GM18517 (cell line): ENCODE measurements at regions not wholly inside any gene's neighbourhood (a gene's known extent, or its start where the extent isn't known, plus 50 kb on each side); places are given as distances from the start of the nearest gene placed in this dataset.
A peak's percentile ranks its signal among the peaks of the same experiment; 100 is the strongest.
"Not testable (repeated sequence)": the region's sequence is repeated elsewhere in the genome, so short reads cannot be mapped to it uniquely, and the experiment has no call there.

ENCODE experiments used
- ATAC-seq: cut with Tn5 transposase; IDR thresholded peaks from one replicate; pipeline ENCODE4 v1.9.1; 2021; ENCODE audit warnings: mild to moderate bottlenecking, moderate library complexity; ENCODE audit not compliant: unreplicated experiment

DNA sequence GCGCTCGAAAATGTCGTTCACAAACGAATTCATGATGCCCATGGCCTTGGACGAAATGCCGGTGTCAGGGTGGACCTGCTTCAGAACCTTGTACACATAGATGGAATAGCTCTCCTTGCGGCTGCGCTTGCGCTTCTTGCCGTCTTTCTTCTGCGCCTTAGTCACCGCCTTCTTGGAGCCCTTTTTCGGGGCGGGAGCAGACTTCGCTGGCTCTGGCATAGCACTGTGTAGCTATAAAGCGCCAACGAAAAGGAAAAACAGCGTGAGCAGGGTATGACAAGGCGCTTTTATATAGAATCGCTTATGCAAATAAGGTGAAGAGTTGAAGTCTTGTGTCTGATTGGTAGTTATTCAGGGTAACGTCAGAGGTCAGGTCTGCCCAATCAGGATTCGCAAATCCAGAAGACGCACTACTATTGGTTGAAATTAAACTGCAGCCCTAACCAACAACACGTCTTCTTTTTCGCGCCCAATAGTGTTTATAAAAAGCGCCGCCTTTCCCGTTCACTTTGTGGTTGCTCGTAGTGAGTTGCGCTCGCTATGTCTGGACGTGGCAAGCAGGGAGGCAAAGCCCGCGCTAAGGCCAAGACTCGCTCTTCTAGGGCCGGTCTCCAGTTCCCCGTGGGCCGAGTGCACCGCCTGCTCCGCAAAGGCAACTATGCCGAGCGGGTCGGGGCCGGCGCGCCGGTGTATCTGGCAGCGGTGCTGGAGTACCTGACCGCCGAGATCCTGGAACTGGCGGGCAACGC lies 114.8 kb upstream of the PRSS16 start:
- peak; percentile 78 for ATAC-seq

DNA sequence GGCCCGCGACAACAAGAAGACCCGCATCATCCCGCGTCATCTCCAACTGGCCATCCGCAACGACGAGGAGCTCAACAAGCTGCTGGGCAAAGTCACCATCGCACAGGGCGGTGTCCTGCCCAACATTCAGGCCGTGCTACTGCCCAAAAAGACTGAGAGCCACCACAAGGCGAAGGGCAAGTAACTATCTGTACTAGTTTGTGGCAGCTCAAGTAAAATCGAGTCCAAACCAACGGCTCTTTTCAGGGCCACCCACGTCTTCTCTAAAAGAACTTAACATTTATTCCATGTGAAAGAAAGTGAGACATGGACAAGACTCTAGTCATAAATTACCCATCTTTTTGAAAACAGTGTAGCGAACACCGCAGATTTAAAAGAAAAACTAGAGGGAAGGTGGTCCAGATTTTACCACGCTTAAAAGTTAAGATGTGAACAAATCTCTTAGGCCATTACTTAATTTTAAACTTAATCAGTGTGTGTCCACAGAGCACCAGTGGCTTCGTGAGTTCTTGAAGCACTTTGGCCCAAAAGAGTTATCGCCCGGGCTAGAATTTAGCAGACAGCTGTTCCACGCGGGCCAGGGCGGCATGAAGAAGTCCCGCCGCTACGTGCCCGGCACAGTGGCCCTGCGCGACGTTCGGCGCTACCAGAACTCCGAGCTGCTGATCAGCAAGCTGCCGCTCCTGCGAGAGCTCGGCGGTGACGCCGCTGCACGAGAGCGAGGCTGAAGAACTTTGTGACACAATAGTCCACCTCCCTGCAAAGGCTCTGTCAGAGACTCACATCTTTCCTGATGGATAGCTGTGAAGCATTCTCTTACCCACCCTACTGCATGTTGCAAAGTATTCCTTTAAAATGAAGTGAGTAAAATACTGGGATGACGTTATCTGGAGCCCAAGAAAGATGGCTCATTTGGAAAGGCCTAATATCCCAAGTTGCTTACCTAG lies 113.9 kb upstream of the PRSS16 start:
- ATAC-seq, result no peak

DNA sequence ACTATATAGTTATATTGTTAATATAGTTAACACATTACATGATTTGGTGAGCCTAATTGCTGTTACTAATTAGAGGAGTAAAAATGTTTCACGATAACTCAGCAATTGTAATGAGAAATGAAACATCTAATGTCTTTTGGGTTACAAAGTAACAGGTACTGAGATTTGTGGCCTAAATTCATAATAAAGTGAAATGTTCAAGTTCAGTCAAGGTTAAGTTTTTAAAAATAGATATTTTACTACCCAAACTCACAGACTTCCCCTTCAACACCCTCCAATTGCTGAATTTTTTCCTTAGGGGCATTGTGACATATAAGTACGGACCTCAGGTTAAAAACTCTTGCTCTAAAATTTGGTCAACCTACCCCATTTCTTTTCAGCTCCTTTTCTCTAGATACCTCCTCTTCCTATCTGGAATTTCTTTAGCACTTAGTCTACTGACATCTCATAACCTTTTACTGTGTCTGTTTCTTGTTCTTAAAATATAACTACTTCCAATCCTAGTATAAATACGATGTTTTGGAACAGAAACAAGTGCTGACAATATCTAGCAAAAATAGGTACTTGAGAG lies 112.3 kb upstream of the PRSS16 start:
- no peak for ATAC-seq

DNA sequence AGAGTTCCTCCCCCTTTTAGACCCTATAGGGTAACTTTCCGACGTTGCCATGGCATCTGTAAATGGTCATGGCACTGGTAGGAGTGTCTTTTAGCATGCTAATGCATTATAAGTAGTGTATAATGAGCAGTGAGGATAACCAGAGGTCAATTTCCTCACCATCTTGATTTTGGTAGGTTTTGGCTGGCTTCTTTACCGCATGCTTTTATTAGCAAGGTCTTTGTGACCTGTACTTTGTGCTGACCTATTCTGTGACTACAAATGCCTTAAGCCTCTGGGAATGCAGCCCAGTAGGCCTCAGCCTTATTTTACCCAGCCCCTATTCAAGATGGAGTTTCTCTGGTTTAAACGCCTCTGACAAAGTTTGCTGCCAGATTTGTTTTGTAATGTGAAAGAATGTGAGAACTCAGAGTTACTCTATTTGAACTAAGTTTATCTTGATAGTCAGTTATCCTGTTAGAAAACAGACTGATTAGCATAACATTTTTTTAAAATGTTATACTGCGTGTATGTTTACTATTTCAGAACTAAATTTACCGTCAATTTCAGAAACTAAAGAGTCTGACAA lies 111.3 kb upstream of the PRSS16 start:
- ATAC-seq, result no peak

DNA sequence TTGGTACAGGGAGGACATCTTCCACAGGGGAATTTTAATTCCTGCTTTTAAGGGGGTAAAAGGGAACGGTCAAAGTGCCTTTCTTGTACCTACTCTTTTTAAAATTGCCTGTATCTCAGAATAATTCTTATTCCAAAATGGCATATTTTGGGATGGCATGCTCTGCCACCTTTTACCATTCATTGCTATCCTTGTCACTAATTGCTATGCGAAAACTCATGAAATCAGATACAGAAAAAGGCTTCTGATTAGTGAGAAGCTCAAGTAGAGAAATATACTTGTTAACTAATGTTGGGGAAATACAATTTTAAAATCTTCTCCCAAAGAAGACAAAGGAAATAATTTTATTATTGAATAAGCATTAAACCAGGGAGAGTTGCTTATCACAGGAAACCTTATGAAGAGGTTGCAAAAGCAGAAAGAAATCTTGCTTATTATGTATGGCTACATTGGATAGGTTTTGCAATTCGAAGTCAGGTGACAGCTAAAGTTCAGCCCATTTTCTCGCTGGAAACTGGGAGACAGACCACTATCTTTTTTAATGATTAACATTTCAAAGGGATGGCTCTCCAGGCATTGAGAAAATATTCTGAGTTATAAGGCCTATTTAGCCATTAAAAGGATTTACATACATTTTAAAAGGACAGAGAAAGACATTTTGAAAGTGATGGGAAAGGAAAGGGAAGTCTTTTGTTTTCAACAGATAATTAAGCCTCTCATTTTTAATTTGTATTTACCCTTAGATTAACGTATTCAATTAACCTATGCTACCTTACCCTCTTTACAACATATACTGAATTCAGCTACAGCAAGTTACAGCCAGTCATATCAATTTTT lies 110.3 kb upstream of the PRSS16 start:
- ATAC-seq, result no peak

DNA sequence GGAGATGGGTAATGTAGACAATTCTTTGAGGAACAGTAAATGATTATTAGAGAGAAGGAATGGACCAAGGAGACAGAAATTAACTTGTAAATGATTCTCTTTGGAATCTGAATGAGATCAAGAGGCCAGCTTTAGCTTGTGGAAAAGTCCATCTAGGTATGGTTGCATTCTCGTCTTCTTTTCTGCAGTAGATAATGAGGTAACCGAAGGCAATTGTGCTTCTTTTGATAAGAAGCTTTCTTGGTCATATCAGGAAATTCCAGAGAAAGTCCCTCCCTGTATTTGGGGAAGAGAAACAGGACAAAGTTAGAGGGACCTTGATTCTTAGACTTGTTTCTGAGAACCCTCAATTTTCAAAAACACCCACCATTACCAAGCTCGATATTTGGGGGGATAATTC lies 109.1 kb upstream of the PRSS16 start:
- no peak for ATAC-seq

DNA sequence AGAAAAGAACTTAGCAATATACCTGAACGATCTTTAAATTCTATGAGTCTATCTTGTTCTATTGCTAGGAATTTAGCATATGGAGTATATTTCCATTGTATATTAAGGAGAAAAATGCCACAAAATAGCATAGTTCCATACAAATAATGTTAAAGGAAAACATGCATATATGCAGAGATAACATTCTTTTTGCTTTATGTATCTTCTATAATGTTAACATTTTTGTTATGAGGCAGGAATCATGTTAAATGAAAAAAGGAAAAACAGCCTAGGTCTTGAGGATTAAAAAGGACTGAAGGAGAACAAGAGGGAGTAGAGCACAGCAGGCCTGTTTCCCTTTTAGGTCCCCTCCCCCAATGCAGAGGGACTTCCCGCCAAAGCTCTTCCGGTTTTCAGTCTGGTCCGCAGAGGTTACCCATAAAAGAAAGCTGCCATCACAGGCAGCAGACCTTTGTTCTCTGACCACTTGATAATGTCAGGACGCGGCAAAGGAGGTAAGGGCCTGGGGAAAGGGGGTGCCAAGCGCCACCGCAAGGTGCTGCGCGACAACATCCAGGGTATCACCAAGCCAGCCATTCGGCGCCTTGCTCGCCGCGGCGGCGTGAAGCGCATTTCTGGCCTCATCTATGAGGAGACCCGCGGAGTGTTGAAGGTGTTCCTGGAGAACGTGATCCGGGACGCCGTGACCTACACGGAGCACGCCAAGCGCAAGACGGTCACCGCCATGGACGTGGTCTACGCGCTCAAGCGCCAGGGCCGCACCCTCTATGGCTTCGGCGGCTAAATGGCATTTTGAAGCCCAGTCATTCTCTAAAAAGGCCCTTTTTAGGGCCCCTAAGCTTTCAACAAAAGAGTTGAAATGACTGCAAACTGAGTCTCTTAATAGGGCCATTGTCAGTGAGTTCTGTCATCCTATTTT lies 108.4 kb upstream of the PRSS16 start:
- ATAC-seq, result peak; percentile 57

DNA sequence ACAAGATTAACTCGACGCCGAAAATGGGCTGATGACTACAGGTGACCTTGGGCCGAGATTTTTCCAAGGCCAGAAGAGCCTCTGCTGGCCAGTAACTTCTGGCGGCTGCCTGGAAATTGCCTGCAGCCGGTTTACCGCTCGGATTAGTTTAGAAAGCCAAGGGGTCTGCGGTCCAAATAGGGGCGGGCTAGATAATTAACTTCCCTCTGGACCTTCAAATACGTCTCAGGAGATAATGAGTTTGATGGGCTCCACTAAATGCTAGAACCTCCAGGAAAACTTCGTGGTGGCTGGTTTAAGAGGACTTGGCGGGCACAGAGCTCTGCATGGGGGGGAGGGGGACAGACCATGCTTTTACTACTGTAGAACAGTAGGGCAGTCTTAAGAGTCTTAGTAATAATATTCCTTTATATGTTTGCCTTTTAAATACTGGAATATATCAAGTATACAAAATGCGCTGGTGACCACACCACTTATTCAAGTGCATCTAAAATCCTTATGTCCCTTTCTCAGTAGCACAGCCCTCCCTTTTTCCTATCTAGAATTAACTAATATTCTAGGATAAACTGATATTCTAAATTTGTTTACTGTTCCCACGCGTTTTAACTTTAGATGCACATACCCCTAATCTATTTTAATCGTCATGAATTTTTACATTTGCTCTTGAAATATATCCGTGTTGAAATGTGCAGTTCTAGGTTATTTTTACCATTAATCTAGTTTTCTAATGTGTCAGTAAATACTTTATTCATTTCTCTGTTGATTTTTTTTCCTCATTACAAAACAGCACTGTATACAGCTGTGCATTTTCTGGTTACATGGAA lies 107.5 kb upstream of the PRSS16 start:
- peak; percentile 18 for ATAC-seq

DNA sequence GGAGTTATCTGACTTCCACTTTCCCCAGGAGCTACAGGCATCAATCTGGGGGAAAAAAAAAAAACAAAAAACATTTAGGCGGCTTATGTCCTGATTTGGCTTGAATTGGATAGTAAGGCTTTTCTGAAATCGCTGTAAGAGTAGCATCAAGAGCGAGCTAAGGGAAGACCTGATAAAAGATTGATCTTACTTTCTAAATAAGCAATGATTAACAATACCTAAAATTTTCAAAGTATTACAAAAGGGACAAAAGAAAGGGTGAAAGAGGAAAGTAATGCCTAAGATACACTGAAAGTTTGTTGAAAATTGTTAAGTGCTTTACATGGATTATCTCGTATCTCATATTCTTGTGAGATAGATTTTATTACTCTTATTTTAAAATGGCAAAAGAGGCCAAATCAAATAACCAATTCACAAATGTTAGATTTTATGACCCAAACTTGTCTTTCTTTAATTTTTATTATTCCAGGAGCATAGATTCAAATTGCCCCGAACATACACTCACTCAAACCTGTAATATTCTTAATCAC lies 106.4 kb upstream of the PRSS16 start:
- no peak for ATAC-seq

DNA sequence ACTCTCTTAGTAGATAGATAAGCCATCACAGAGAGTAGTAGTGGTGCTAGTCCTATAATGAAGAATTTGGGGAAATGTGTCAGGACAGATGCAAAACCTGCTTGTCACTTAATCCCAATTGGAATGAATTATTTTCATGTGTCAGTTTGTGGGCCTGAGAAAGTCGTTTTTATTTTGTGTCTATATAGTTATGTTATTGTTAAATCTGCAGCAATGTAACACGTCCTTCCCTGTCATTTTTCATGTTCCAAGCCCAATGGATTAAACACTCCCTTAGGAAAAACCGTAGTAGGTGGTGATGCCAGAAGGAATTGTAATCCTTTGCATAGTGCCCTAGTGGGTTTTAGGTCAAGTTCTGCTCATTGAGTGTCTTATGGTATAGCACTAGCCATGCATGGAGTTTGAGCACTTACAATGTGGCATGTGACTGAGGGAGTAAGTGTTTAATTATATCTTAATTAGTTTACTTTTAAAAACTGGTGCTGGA lies 105.9 kb upstream of the PRSS16 start:
- ATAC-seq, result no peak

DNA sequence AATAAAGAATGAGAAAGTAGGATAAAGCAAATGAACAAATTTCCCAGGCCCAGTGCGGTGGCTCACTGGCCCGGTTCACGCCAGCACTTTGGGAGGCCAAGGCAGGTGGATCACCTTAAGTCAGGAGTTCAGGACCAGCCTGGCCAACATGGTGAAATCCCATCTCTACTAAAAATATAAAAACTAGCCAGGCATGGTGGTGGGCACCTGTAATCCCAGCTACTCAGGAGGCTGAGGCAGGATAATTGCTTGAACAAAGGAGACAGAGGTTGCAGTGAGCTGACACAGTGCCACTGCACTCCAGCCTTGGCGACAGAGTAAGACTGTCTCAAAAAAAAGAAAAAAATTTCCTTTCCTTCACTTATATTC lies 104.5 kb upstream of the PRSS16 start:
- not testable (repeated sequence) for ATAC-seq

DNA sequence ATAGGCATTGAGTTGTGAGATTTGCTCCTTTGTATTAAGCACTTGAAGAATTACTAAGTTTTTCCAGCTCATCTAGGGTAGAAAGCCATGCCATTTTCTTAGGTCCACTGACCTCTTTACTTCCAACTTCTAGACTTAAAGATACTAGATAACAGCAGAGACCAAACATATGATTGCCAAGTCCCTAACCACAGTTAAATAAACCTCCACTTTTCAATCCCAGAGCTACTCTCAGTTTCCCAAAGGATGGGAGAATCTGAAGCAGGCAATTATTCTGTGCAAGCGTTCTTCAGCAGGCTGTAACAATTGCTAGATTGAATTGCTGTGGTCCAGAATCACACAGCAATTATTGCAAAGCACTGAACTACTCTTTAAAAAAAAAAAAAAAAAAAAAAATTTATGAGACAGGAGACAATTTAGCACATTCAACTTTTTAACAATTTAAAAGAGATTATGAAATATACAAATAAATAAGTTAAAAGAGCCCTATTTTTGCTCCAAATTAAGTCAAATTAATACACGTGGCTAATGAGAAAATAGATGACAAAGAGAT lies 104.0 kb upstream of the PRSS16 start:
- no peak for ATAC-seq

DNA sequence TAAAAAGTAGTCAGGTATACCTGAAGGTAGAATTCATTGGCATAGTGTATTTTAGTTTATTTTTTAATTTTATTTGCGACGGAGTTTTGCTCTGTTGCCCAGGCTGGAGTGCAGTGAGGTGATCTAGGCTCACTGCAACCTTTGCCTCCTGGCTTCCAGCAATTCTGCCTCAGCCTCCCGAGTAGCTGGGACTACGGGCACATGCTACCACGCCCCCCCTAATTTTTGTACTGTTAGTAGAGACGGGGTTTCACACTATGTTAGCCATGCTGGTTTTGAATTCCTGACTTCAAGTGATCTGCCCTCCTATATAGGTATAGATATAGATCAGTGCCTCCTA lies 102.8 kb upstream of the PRSS16 start:
- no peak for ATAC-seq

DNA sequence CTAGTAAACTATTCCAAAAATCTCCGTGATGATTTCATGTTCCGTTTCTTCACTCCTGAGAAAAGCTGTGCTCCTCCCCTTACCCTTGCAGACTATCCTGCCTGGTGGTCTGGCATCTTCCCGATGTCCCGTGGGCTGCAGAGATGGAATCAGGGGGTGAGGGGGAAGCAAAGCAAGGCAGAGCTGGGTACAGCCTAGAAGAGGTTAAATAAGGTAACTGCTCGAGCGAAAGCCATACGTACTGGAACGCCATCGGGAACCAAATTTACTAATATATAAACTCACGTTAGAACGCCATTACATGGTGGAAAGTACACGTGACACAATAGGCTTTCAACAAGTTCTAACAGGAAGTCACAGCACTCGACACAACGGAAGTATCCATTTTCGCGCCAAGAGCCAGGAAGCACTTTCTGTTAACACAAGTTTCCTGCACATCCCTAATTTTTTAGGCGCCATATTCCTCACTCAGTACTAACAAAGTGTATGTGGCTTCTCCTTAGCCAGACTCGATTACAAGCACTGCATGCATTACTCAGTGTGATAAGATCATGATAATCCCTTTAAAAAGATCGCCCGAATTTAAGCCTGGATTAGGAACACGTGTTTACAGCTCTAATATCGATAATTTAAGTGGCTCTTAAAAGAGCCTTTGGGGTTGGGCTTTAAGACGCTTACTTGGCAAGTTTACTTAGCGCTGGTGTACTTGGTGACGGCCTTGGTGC lies 101.6 kb upstream of the PRSS16 start:
- ATAC-seq, result no peak

DNA sequence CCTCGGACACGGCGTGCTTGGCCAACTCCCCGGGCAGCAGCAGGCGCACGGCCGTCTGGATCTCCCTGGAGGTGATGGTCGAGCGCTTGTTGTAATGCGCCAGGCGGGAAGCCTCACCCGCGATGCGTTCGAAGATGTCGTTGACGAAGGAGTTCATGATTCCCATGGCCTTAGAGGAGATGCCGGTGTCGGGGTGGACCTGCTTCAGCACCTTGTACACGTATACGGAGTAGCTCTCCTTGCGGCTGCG lies 101.1 kb upstream of the PRSS16 start:
- ATAC-seq, result not testable (repeated sequence)

DNA sequence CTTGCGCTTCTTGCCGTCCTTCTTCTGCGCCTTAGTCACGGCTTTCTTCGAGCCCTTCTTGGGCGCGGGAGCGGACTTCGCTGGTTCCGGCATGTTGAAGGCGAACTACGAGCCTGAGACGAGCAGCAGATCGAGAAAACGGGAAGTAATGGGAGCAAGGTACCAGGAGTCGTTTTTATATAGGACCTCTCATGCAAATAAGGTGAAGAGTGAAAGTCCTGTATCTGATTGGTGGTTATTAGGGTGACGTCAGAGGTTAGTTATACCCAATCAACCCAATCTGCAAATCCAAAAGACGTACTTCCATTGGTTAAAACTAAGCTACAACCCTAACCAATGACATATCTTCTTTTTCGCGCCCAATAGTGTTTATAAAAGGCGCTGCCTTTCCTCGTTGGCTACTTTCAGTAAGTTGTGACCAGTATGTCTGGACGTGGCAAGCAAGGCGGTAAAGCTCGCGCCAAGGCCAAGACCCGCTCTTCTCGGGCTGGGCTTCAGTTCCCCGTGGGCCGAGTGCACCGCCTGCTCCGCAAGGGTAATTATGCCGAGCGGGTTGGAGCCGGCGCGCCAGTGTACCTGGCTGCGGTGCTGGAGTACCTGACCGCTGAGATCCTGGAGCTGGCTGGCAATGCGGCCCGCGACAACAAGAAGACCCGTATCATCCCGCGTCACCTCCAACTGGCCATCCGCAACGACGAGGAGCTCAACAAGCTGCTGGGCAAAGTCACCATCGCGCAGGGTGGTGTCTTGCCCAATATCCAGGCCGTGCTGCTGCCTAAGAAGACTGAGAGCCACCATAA lies 100.6 kb upstream of the PRSS16 start:
- ATAC-seq, result peak; percentile 85

DNA sequence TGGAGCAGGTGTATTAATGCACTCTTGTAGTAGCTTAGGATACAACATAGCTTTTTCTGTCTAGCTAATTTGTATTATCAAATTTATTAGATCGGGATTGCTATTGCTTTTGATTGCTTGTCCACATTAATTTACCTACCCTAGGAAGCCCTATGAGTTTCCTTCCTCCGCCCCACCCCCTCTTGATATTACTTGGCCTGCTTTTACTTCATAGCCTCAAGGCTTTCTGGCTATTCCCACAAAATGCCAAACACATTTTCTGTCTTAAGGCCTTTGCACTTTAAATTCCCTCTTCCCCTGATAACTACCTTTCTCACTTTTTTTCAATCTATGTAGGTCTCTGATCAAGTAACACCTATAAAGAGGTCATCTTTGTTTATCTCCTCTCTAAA lies 99.1 kb upstream of the PRSS16 start:
- no peak for ATAC-seq
